ENCODE measurements at regions not wholly inside any gene's neighbourhood (a gene's known extent, or its start where the extent isn't known, plus 50 kb on each side); places are given as distances from the start of the nearest gene placed in this dataset.

GRCh38 chr20:12111431-12112088 is 193.9 kb downstream of the BTBD3 start:
- TF ChIP-seq CTCF (conservative IDR thresholded peaks at IDR 0.05; ENCODE audit: low read depth, low read length) (no peak), EZH2 (IDR thresholded peaks at IDR 0.05; ENCODE audit: low read length, unreplicated experiment) (no peak), EZH2phosphoT487 (IDR thresholded peaks at IDR 0.05; ENCODE audit: borderline replicate concordance, low read length) (no peak)

All from PC-3 (cell line).